LoVo (cell line): ENCODE measurements at regions not wholly inside any gene's neighbourhood (a gene's known extent, or its start where the extent isn't known, plus 50 kb on each side); places are given as distances from the start of the nearest gene placed in this dataset.

Experiments
- DNase-seq: peaks from one replicate; pipeline ENCODE4 v3.0.0-alpha.2; 2016; ENCODE audit warnings: low spot score

GRCh38 chr12:77571768-77572167, 258.9 kb upstream of the NAV3 start:
- DNase-seq = no peak

GRCh38 chr12:77571127-77571526, 259.6 kb upstream of the NAV3 start:
- no peak for DNase-seq

- DNase-seq = no peak
These were observed 260.8 kb upstream of the NAV3 start for GRCh38 chr12:77569876-77570275.

GRCh38 chr12:77560714-77561113, 270.0 kb upstream of the NAV3 start:
- no peak for DNase-seq

GRCh38 chr12:77559400-77560074, 271.2 kb upstream of the NAV3 start:
- no peak for DNase-seq

- DNase-seq = no peak
These were observed 275.6 kb upstream of the NAV3 start for GRCh38 chr12:77555074-77555473.

- DNase-seq = no peak
These were observed 276.6 kb upstream of the NAV3 start for GRCh38 chr12:77553976-77554619.

- DNase-seq = no peak
These were observed 281.1 kb upstream of the NAV3 start for GRCh38 chr12:77549383-77550128.

GRCh38 chr12:77548797-77549196, 281.9 kb upstream of the NAV3 start:
- DNase-seq = no peak

- no peak for DNase-seq
These were observed 290.6 kb upstream of the NAV3 start for GRCh38 chr12:77540097-77540496.

GRCh38 chr12:77537663-77538062, 293.0 kb upstream of the NAV3 start:
- no peak for DNase-seq

- no peak for DNase-seq
These were observed 295.0 kb upstream of the NAV3 start for GRCh38 chr12:77535734-77536133.

- DNase-seq = no peak
These were observed 298.8 kb upstream of the NAV3 start for GRCh38 chr12:77531912-77532311.

GRCh38 chr12:77522247-77522646, 308.4 kb upstream of the NAV3 start:
- no peak for DNase-seq

GRCh38 chr12:77521508-77522115, 309.1 kb upstream of the NAV3 start:
- DNase-seq = no peak

GRCh38 chr12:77514511-77514910, 316.2 kb upstream of the NAV3 start:
- DNase-seq = no peak

GRCh38 chr12:77510985-77511384, 319.7 kb upstream of the NAV3 start:
- DNase-seq = no peak

GRCh38 chr12:77504466-77504865, 326.2 kb upstream of the NAV3 start:
- no peak for DNase-seq

GRCh38 chr12:77500089-77500488, 330.6 kb upstream of the NAV3 start:
- DNase-seq = no peak

GRCh38 chr12:77497647-77498046, 333.0 kb upstream of the NAV3 start:
- DNase-seq = no peak

- DNase-seq = no peak
These were observed 334.0 kb upstream of the NAV3 start for GRCh38 chr12:77496714-77497113.

GRCh38 chr12:77494296-77494695, 336.4 kb upstream of the NAV3 start:
- DNase-seq = no peak
